ENCODE measurements at regions not wholly inside any gene's neighbourhood (a gene's known extent, or its start where the extent isn't known, plus 50 kb on each side); places are given as distances from the start of the nearest gene placed in this dataset.

DNA sequence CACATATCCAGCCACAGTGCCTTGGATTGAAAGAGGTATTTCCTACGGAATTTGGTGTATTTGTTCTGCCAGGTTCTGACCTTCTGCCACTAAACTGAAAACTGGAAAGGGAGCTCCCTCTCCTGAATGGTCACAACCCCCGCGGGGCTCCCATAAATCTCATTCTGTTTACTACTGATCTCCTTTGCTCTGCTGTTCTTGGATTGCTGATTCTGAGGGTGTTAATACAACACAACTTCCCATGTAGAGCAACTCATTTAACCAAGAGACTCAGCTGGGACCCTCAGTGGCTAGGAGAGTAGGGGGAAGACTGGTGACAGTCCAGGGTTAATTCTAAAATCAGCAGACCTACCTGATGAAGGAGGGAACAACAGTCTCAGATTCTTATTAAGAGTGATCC is 662.9 kb downstream of the INHBA start:
- DNase-seq (ENCODE audit: low spot score): no peak

DNA sequence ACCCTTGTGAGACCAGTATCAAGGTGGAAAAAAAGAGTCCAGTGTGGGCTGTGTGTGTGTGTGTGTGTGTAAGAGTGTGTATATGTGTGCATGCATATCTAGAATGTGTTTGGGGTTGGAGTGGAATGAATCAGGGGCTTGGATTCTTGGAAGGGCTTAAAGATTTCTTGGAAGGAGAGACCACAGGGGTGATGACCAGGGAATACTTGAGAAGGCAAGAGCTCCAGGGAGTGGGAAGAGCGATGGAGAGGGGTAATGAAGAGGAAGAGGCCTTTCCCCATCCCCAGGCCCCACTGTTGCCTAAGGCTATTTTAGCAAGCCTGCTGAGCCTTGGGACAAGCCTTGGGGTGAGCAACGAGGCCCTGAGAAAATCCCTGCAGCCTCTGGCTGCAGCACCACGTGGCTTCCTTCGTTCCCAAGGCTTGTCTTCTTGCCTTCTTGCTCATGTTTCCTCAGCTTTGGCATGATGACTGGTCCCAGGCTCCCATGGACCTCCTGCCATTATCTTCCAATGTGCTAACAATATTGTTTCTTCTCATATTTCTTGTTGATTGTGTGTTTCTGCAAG is 663.4 kb downstream of the INHBA start:
- no peak for DNase-seq (ENCODE audit: low spot score)

DNA sequence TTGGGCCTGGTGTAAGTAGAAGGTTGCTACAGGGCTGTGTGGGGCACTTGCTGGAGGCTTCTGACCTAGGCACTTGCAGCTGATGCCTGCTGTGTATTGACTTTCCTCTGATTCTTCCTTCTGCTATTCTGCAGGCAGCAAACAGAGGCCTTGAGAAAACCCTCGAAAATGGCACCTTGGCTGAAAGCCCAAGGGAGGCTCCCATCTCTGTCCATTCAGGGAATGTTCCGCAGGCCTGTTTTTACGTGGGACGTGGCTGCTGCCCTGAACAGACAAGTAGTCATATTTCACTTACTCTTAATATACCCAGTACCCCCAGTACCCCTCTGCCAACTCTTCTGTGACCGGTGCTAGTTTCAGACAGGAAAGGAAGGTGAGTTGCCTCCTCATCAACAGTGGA is 664.7 kb downstream of the INHBA start:
- no peak for DNase-seq (ENCODE audit: low spot score)

DNA sequence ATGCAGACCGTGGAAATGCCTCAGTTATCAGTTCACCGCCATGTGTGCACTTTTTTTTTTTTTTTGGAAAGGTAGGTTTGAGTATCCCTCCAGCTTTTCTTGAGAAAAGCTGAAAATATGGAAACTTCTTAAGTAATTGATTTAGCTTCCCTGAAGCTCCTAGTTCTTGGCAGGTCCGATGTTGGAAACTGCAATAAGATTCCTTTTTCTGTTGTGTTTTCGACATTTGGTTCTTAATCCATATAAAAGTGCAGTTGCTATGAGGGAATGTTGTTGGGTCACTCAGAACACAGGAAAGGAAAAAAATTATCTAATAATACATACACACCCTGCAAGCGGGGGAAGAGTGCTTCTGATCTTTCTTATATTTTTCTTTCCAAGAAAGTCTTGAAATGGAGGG is 665.2 kb downstream of the INHBA start:
- DNase-seq (ENCODE audit: low spot score): no peak

DNA sequence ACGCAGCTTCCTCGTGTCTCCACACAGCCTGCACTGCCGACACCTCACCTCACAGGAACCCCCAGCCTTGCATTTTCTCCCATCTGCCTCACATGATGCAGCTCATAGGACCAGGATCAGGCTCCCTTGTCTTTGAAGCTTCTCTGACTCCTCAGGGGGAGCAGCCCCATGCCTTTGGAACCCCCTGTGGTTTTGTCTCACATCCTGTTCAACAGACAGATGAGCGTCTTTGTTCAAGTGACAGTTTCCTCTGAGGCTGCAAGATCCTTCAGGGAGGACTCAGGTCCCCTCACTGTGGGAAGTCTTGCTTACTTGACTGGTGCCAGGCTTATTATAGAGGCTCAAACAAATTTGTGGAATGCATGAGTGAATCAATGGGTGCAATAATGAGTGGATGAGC is 667.1 kb downstream of the INHBA start:
- no peak for DNase-seq (ENCODE audit: low spot score)

DNA sequence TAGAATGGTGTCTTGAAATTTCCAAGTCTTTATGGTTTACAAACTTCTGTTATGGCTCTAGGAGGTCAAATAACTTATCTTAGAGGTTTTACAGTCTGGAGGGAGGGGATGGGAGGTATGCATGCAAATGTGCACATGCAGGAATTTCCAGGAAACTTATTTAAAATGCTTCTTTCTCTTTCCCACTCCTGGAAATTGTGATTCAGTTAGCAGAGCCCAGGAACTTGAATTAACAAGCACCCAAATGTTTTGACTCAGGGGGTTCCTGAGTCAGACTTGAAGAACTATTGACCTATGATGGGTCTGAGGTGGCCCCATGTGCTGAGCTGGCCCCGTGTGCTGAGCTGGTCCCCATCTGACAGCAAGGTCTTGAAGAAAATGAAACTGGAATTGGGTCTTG is 669.4 kb downstream of the INHBA start:
- no peak for DNase-seq (ENCODE audit: low spot score)

DNA sequence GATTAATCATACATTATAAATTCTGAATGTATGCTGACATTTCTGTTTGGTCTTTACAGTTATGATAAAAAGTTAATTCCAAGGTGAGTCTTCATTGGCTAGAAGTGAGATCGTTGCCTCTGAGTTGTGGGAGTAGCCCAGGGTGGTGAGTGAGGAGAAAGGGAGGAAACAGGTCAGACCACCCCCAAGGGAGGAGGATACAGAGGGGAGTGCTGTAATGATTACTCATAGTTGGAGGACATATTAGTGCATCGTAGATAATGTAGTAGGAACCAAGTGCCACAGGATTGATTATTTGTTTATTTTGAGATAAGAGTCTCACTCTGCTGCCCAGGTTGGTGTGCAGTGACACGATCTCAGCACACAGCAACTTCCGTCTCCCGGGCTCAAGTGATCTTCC is 672.2 kb downstream of the INHBA start:
- no peak for DNase-seq (ENCODE audit: low spot score)

DNA sequence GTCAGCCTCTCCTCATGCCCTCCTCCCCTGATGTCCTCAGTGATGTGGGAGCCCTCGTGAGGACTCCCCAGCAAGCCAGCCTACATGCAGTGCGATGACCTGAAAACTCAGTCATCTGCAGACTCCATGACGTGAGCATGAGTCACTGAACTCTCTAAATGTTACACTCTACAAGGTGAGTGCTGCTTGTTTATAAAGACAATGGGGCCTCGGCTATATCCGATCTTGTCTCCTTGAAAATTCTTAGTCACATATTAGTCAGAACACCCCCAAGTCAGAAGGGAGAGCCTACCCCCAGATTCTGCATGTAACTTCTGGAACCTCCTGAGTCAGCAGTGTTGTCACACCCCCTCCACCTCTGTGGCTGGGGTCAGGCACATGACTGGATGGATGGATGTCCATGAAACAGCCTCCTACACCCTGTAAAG is 673.8 kb downstream of the INHBA start:
- DNase-seq (ENCODE audit: low spot score): no peak

DNA sequence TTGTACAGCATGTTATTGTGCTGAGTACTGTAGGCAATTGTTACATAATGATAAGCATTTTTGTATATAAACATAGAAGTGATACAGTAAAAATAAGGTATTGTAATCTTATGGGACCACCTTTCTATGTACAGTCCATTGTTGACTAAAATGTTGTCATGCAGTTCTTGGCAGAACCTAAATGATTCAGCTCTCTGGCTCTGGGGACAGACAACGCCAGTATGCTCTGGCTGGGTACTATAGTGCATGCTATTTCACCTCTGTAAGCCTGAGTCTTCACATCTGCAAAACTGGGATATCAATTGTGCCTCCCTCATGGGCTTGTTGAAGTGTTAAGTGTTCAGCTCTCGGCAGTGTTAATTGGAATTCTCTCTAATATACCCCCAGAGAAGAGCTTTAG is 674.3 kb downstream of the INHBA start:
- no peak for DNase-seq (ENCODE audit: low spot score)

DNA sequence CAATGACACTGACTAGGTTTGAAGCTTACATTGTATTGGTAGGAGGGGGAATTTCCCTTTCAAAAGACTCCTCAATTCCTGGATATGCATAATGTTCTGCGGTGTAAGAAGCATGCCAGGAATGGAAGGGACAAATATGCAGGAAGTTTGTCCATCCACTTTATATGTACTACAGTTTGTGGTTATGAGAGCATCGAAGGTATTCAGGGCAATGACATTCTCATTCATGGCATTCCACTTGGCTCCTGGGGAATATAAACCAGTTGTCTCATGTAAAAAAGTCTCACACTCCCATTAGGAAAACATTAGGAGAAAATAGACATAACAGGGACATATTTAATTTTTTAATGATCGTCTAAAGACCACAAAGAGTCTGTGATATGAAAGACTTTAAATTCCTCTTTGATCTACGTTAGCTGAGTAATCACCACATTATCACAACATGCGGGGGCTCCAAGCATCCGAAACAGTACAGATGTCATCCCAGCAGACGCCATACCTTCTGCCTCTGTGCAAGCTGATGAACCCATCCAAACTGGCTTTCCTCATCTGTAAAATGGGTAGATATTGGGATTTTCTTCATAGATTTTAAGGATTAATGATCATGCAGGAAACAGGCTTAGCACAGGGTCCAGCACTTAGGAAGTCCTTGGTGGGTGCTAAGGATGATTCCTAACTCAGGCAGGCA is 675.3 kb downstream of the INHBA start:
- no peak for DNase-seq (ENCODE audit: low spot score)

DNA sequence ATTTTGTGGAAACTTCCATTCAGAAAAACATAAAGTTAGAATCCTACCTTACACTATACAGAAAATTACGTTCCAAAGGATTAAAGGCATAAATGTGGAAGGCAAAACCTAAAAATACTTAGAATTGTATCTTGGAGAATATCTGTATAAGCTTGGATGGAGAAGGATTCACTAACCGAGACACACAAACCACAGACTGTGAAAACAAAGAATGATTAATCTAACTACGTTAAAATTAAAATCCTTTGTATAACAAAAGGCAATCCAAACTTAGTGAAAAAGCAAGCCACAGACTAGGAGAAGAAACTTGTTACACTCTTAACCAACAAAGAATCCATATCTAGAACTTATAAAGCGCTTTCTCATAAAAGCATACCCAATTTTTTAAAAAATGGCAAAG is 678.8 kb downstream of the INHBA start:
- no peak for DNase-seq (ENCODE audit: low spot score)

DNA sequence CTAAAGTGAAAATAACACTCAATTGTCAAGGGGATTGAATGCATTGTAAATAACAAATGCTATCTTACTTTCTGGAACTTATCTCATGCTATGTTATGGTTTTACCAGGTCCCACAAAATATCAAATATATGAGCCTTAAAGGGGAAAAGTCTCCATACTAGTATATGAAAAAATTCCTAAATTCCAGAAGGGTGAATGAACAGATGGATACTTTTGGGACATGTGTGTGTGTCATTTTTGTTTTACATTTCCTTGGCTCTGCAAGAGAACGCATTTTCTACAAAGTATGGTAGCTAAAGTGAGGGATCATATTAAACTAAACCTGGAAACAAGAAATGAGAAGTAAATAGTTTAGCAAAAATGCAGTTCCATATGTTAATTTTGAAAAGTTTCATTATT is 682.8 kb downstream of the INHBA start:
- no peak for DNase-seq (ENCODE audit: low spot score)

DNA sequence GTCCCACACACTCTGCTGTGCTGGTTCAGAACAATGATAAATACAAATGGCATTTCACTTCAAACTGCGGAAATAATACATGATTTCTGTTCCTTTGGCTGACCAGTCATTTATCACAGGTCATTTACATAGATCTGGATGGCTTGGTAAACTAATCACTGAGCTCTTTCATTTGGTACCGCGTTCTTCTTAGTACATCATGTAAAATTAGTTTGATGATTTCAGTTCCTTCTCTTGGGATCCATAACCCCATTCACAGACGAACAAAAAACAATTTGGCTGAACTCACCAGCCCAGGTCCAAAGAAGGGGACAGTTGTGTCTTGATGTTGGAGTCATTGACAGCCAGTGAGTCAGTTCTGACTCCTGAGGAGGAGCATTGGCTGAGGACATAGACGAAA is 689.8 kb downstream of the INHBA start:
- DNase-seq (ENCODE audit: low spot score): no peak

DNA sequence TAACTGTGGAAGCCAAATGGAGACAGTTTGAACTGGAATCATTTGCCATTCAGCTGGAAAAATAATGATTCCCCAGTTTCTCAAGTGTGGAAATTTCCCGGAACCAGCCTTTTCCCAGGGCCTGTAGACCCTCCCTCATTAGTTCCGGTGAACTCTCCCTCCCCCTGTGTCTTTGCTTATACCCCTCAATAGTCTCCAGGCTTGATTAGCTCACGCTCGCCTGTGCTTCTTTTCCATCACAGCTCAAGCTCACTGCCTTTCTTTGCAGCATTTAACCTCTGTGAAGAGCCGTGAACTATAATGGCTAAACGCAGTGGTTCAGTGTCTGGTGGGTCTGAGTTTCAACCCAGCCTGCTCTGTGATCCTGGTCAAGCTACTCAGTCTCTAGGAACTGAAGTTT is 690.8 kb downstream of the INHBA start:
- DNase-seq (ENCODE audit: low spot score): no peak

DNA sequence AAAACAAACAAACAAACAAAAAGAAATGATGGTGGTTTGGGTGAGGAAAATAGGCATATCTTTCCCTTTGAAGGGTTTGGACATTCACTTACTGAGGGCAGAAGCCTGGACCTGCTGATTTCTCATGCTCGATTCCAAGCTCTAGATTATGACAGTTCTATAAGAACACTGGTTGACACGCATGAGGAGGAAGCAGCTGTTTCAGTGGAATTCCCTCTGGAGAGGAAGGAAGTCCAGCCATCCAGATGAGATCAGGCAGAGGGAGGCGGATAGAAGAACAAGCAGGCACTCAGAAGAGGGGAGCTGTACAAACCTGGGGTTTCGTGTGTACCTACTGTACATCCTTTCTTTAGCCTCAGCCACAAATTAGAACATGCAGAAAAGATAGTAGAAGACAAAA is 691.9 kb downstream of the INHBA start:
- DNase-seq (ENCODE audit: low spot score): no peak

DNA sequence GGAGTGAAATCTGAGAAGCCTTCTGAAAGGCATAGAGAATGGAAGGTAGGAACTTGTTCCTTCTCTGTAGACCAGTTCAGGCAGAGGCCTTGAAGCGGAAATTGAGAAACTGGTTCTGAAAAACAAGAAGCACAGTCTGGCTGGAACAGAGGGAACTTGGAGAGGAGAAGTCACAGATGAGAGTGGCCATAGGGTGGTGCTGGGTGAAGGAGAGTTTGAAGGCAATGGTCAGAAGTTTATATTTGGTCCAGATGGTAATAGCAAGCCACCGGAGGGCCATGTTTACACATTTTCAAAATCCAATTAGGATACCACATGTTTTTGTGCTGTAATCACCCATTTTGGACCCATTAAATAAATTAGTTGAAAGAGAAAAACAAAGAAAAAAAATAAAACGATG is 692.5 kb downstream of the INHBA start:
- peak; percentile 47 for DNase-seq (ENCODE audit: low spot score)

DNA sequence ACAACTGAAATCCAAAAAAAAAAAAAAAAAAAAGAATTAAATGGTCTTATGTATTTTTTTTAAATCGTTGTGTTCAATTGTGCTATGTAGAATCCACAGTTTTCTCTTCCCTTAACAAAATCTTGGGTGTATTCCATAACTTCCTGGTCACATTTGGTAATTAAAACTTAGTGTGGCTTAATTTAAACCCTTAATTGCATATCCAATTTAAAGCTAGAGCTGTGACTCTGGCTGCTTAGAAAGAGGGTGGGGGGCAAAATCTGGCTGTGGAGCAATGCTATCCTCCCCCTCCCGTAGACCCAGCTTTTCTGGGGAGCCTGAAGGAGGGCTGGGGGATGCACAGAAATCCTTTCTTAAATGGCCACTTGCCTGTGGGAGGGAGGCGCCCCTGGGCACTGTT is 695.1 kb downstream of the INHBA start:
- DNase-seq (ENCODE audit: low spot score): no peak

DNA sequence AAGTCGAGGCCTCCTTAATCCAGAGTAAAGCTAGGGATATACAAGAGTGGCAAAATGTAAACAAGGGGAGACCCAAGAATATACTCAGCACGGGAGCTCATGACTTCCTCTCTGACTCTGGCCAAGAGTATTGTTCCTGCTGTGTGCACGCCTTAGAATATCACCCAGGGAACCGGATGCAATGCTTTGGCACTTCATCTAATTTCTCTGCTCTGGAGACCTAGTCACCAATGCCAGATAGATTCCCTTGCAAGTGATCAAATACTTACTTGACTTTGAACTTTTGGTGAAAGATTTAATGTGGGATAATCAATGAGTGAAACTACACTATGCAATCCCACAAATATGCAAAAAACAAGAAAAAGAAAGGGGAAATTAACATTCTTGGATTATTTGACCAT is 695.5 kb downstream of the INHBA start:
- no peak for DNase-seq (ENCODE audit: low spot score)

DNA sequence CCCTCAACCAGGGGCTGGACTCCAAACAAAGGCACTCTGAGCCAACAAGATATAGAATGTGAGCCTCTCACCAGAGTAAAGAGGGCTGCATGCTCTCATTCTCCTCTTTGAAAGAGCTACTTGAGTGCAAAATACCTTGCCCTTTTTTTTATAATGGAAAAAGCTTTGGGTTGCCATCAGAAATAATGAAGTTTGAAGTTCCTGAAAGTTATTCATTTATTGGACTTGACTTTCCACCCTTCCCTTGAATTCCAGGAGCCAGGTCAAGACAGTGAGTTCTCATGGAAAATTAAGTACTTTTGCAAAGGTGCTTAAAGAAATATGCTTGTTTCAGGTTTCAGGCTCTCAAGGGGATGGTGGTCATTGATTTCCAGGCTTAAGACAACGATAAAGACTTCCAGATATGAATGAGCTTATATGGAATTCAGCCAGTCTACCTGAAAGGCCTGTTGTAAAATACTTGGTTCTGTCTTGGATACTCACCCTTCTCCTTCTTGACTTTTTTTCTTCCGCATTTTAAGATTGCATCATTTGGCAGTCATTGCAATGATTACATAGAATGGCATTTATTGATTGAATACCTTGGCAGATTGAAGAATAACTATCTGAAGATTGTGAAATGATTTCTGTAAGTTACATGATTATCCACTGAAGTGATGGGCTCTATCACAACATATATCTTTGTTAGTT is 696.4 kb downstream of the INHBA start:
- DNase-seq (ENCODE audit: low spot score): no peak

DNA sequence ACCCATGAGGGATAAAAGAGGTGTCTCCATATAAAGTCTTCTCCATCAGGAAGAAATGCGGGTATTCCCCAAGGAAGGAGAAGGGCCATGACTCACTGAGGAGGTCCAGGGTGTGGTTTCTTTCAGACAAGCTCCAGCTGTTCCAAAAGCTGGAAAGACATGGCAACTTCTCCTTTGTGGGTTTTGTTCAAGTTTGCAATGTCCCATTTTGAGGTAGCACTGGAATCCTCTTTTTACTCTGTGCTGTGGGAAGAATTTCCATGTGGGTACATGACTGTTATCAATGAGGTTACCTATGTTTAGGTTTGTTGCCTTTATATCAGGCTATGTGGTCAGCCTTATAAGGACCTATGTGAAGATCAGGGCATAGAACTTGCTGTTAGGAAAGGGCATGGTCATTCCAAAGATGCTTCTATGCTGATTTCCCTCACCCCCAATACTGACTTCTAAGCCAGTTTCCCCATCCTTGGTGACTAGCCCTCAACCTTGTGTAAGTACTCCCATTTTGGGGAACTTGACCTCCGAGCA is 697.5 kb downstream of the INHBA start:
- no peak for DNase-seq (ENCODE audit: low spot score)

DNA sequence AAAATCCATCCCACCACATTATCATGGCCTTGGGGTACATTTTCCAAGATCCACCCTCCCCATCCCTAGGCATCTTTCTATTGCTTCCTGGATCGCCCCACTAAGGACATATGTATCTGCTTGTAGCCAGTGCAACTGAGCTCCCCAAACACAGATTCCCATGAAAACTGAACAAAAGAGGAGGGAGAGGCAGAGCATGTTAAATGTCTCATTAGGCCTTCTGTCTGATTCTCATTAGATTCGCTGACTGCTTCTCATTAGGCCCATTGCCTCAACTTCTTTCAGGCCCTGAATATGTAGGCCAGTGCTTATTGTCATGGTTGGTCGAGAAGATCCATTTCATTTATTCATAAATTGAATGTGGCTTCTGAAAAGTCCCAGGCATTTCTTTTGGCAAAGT is 698.9 kb downstream of the INHBA start:
- DNase-seq (ENCODE audit: low spot score): no peak

DNA sequence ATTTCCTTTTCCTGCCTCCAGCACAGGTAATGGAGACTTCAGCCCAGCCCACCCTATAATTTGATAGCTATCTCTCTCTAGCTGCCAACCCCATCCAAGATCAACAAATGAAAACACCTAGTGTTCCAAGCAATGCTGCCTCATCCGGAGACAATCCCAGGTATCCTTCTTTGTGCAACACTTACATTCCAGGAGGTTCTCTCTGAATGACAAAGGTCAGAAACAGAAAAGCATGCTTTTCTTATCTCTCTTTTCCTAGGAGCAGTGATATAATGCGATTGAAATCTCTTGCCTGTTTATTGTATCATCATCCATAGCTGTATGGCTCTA is 699.3 kb downstream of the INHBA start:
- no peak for DNase-seq (ENCODE audit: low spot score)

DNA sequence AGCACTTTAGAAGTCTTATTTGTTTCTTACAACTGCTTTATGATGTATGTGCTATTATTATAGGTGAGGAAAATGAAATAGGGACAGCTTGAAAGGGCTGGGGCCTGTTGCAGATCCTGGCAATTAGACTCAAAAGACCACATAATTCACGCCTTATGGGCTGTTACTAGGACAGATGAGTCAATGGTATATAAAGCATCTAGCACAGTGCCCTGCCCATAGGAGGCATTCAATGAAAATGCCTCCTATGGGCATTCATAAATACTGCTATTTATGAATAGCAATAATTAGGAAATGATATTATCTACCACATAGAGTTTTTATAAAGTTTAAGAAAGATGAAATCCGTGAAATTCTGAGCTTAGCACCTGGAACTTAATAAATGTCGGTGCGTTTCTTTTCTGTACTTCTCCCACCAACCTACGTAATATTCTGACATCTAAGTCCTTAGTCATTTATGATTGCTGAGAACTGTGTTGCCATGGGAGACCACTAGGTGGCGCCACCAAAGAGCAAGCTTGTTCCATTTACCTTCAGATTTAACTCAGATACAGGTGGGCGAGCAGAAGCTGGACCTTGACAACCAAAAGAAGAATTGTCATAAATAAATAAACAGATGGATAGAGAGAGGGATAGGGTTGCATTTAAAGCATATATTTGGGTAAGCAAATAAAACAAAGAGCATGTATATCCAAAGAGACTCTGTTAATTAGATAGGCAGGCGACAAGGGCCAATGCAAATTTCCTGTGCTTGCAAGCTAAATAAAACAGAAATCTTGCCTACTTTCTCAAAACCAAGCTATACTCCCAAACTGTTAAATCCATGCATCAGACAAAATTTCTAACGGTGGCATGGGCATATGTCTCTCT is 699.9 kb downstream of the INHBA start:
- DNase-seq (ENCODE audit: low spot score): peak; percentile 6

Measured in globus pallidus (tissue), 1 donor.